ENCODE measurements at regions not wholly inside any gene's neighbourhood (a gene's known extent, or its start where the extent isn't known, plus 50 kb on each side); places are given as distances from the start of the nearest gene placed in this dataset.
A peak's percentile ranks its signal among the peaks of the same experiment; 100 is the strongest.
"Not testable (repeated sequence)": the region's sequence is repeated elsewhere in the genome, so short reads cannot be mapped to it uniquely, and the experiment has no call there.

DNA sequence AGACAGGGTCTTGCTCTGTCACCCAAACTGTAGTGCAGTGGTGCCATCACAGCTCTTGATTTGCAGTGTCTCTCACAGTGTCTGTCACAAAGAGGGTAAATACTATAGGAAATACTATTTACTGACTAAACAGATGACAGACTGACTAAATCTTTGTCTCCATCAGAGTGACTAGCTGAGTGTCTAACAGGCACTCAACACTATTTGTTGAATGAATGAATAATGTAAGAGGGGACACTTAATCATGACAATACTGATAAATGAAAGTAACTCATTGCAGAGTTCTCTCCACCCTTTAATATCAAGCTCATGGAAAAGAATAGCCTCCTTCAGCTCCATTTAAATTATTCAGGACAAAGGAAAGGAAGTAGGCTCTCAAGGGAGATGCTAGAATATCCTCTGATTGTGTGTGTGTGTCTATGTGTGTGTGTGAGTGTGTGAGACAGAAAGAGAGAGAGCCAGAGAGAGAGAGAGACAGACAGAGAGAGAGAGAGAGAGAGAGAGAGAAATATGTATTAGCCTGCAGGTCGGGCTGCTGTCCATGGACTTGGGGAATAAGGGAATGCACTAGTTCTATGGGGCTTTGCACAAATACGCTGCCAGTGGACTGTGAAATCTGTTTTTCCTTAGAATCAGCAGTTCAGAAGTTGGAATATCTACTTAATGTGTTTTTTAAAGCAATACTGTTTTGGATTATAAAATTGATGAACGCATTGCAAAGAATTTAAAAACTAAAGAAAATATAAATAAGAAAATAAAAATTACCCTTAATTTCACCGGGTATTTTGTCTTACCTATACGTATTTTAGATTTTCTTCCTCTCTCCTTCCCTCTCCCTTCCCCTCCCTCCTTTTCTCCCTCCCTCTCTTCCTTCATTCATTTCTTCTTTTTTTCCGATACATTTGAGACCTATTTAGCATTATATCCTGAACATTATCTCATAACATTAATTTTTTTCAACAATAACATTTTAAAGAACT, 132.9 kb upstream of the LRIG1 start:
- DNase-seq, result peak; percentile 64

DNA sequence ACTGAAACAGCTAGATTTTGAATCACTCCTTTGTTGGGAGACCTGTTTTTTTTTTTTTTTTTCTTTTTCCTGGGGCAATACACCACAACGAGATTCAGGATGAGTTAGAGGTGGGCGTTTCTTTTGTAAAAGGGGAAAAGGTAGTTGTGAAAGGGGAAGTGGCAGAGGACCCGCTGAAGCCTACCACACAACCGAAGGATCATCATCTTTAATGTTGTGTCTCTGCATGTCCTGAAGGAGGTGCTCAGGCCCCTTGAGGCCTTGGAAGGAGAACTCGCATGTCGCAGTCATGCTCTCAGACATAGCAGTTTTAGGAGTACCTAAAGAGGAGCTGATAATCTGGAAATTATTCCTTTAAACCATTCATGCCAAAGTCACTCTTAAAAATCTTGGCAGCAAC, 137.9 kb upstream of the LRIG1 start:
- DNase-seq, result no peak

DNA sequence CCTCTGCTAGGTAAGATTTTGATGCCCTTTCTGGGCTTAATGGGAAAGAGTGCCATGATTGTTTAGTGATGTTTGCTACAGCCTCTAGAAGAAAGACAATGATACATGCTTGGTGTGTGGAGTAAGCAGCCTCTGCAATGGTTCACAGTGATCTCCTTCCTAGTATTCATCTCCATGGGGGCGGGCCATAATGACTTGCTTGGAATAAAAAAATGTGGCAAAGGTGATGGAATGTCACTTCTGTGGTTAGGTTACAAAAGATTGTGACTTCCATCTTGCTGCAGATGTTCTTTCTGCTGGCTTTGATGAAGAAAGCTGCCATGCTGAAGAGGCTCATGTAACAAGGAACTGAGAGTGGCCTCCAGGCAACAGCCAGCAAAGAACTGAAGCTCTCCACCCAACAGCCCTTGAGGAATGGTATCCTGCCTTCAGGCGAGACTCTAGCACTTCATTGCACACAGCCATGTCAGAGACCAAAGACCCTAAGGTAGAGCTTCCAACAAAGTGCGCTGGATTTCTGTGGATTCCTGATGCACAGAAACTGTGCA, 139.1 kb upstream of the LRIG1 start:
- no peak for DNase-seq

DNA sequence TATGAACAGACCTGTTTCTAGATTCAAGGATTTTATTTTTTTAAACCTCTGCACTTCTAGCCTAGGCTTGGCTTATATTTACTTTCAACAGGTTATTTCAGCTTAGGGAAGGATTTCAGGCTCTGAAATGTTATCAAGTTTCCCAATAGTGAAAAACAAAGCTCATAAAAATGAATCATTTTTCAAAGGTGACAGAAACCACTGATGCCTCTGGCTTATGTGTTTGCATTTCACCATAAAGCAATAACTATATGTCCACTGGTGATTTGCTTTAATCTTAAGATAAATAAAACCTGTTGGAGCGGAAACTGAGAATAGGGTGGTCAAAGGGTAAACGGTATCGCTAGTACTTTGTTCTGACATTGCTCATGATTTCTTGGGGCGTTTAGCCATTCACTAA, 141.2 kb upstream of the LRIG1 start:
- no peak for DNase-seq

DNA sequence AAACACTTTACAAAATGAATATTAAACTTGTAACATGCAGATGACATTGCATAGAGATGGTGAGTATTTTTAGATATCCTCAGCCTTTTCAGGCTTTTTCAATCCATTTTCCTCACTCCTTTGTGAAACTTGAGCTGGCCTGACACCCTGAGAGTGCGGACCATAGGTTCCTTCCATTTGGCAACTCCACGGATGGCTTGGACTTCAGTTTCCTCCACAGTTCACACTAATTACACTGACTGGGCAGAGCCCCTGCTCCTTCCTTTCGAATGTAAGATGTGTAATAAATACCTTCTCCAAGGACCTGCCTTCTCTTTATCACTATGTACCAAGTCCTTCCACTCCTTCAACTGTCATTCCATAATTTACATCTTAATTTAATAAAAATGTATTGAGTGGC, 141.7 kb upstream of the LRIG1 start:
- no peak for DNase-seq

DNA sequence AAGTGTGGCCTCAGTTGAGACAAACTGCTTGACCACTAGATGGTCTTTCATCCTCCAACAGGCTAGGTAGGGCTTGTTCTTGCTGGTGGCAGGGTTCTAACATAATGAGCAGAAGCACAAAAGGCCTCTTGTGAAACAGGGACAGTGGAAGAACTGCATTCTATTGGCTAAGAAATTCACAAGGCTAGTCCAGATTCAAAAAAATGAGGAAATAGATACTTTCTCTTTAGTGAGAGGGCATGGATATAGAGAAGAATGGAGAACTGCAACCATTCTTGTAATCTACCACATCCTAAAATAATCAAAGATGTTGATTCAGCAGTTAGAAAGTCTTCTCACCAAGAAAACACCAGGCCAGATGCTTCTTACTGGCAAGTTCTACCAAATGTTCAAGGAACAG, 143.7 kb upstream of the LRIG1 start:
- DNase-seq, result no peak

DNA sequence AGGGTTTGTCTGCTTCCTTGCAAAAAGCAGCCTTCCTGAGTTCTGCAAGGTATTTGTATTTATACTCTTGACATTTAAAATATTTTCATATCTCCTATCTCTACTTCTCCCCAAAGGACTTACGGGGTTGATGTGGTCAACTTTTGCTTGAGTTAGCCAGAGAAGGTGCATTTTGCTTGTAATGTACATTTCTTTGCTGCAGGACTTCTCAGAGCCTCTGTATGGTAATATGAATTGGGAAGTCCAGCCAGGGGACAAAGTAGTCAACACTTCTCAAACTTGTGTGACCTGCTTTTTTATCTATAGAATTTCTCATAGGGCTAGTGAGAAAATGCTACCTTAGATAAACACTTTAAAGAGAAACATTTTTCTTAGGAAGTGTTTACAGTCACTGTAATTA, 148.2 kb upstream of the LRIG1 start:
- DNase-seq, result no peak

DNA sequence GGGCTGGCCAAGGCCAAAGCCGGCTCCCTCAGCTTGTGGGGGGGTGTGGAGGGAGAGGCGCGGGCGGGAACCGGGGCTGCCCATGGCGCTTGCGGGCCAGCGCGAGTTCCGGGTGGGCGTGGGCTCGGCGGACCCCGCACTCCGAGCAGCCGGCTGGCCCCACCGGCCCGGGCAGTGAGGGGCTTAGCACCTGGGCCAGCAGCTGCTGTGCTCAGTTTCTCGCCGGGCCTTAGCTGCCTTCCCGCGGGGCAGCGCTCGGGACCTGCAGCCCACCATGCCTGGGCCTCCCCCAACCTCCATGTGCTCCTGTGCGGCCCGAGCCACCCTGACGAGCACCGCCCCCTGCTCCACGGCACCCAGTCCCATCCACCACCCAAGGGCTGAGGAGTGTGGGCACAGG, 150.7 kb upstream of the LRIG1 start:
- DNase-seq, result not testable (repeated sequence)

DNA sequence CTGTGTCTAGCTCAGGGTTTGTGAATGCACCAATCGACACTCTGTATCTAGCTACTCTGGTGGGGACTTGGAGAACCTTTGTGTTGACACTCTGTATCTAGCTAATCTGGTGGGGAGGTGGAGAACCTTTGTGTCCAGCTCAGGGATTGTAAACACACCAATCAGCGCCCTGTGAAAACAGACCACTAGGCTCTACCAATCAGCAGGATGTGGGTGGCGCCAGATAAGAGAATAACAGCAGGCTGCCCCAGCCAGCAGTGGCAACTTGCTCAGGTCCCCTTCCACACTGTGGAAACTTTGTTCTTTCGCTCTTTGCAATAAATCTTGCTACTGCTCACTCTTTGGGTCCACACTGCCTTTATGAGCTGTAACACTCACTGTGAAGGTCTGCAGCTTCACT, 151.3 kb upstream of the LRIG1 start:
- DNase-seq, result not testable (repeated sequence)

DNA sequence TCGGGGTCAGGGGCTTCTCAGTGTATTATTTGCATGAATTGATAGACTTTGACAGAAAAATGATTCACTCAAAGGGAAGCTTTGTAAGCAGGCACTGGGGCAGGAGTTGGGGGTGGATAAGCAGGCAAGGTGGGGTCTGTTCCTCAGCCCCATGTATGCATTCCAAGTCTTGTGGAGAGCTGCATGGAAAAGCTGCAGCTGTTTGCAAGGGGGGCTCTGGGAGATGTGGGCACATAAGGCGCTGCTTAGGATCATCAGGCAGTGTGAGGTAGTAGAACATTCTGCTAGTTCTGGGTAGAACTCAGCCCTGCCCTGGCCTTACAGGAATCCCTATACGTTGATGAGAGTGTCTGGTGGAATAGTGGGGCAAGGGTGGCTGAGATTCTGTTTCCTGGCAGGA, 154.2 kb upstream of the LRIG1 start:
- DNase-seq, result no peak

DNA sequence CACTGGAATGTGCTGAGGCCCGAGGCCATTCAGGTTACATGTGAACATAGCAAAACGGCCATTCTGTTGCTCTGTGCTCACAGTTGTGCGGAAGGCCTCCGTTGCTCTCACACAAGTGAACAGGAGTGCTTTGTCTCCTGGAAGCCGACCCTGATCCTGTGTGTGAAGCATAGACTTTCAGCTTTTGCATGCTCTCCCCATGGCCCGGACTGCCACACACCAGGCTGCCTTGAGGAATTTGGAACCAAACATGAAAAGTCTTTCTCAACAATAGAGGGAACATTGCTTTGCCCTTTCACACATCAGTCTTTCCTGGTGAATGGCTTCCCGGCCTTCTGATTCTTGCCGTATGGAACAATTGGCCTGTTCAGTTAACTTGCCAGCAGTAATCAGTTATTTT, 154.8 kb upstream of the LRIG1 start:
- no peak for DNase-seq

DNA sequence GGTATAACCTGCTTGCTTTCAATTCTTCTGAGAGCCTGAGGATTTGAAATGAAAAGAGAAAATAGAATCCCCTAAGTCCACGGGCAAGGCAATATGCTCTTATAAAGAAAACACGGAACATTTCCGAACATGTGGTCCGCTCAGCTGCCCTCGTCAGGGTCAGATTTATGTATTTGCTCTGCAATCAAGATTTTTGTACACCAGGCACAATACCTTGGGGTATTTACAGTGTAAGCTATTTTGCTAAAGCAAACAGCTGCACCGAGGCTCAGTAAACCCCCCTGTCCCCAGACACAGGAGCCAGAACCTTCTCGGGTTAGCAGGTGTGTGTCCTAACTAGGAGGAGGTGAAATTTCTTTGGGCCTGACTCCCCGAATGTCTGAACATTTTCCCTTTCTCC, 155.8 kb upstream of the LRIG1 start:
- no peak for DNase-seq

DNA sequence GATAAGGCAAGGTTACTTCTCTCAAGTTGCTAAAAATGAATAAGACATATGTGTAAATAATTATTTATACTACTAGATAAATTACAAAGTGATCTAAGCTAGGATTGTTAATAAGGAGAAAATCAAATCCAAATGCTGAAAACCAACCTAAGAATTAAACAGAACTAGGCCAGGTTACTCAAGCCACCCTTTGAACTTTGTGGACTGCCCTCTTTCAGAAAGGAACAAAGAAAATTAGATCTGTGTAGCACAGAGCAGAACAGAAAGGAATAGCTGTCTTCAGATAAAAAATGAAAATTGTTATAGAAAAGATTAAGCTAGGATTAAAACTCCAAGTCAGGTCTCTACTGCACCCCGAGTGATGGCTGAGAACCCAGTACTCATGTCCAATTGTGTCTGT, 158.2 kb upstream of the LRIG1 start:
- no peak for DNase-seq

DNA sequence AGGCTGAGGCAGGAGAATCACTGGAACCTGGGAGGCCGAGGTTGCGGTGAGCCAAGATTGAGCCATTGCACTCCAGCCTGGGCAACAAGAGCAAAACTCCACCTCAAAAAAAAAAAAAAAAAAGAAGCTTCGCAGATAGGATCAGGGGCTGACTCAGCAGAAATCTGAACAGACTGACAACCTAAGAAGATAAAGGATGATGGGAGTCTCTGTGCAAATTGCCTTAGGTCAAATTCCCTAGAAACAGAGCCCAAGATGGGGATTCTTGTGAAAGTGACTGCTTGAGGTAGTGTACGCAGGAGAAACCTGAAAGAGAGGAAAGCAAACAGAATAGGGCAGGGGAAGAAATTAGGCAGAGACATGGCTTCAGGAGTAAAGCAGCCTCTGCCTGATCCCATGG, 160.8 kb upstream of the LRIG1 start:
- DNase-seq, result no peak

DNA sequence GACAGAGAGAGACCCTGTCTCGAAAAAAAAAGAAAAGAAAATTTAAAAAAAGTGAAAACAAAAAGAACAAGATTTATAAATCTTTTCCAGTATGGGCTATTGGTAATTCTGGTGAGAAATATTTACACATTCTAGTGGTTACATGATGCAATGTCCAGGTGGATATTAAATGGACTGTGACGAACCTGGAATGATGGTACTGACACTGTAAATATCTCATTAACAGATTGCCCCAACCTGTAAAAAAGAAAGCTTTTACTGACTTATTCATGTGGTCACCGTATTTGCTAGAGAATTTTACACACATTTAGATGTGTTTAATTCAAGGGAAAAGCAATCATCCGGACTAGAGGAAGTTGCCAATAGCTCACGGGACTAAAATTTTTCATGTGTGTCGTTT, 162.1 kb upstream of the LRIG1 start:
- no peak for DNase-seq

DNA sequence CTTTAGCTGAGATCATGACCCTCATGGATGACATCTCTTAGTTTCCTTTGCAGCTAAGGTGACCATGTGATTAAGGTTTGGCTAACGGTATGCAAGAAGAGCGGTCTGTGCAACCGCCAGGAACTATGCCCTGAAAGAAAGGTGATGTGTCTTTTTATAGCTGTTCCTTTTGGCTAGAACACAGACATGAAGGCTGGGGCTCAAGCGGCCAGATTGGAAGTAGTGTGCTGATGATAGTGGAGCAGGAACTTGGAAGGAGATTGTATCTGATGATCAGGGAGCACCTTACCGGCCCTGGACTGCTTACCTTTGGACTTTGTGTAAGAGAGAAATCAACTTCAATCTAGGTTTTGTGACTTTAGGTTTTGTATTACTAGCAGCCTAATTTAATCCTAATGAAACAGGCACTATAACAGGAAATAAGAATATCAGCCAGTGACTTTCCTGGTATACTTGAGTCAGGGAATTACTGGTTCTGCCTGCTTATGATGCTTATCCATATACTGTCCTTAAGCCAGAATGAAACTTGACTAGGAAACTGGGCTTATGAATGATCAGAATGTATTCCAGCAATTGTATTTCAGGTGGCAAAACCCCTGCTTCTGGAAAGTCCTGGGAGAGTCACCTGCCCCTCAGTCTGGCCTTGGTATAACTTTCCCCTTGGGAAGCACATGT, 164.3 kb upstream of the LRIG1 start:
- DNase-seq, result no peak

DNA sequence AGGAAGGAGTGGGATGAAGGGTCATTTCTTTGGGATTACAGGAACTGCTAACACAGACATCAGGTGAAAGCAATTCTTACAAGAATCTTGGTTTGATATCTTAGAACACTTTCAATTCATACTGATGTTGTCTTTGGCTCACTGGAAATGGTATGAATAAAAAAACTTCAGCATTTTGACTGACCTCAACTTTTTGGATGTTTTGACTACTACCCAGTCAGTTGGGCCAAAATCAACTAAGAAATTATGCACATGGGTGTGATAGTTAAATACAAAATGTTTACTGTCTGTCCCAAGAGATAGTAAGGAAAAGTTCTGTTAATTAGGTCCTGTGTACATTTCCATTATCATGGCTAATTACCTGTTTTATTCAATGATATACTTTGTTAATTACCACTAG, 165.5 kb upstream of the LRIG1 start:
- DNase-seq, result no peak

DNA sequence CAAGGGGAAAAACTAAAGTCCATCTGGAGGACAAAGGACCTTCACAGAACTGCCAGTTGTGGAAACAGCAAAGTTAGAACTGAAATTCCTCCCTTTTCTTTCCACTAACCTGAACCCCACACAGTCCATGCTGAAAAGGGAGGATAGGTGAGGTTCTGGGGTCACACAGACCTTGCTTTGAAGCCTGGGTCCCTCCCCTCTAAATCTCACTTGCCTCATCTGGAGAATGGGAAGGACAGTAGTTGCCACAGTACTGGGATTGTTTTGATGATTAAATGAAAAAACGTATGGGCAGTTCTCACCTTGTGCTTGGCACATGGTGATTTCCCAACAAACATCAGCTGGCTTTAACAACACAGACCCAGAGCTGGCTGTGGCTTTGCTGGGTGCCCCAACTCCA, 166.4 kb upstream of the LRIG1 start:
- no peak for DNase-seq

DNA sequence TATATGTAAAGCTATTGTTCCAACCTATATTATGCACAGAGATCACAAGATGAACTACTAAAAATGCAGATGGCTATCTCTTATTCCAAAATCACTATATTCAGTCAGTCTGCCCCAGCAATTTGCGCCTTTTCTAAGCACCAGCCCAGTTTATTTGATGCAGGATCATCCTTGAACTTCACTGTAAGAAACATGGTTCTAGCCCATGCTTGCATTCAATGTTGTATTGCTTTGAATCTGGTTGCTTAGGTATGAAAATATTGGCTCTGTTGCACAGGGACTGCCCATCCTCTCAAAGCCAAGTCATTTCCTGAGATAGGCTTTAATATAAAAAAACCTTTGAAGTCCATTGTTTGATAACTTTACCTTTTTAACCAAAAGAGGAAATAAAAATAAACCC, 170.5 kb upstream of the LRIG1 start:
- DNase-seq, result no peak

DNA sequence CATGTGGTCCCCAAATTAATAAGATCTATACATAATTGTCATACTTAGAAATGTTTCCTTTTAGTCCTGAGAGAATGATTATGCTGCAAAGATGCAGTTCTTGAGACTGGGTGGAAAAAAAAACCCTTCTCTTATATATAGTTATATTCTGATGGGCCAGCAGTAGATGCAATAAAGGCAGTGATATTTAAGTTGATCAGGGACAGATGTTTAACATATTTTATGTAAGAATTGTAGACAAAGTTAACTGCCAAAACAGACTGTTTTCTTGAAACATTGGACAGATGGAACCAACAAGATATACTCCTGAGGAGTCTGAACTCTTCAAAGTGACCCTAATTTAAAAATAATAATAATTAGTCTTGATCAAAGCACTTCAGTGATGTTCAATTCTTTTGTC, 172.0 kb upstream of the LRIG1 start:
- no peak for DNase-seq

DNA sequence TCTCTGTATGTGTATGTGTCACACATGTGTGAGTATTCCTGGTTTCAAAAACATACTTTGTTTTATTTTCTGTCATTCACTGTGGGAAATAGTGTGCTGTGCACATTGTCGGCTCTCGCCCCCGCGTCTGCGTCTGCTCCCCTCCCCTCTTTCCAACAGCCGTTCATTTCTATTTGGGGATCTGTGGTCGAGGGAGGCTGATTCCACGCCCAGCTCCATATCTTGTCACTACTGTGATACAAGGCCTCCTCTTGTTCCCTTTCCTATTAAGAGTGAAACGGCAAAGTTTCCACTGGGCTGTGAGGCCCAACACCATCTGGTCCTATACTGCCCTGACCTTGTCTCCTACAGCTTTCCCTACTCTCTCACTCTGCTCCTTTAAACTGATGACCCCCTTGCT, 172.5 kb upstream of the LRIG1 start:
- DNase-seq, result no peak

DNA sequence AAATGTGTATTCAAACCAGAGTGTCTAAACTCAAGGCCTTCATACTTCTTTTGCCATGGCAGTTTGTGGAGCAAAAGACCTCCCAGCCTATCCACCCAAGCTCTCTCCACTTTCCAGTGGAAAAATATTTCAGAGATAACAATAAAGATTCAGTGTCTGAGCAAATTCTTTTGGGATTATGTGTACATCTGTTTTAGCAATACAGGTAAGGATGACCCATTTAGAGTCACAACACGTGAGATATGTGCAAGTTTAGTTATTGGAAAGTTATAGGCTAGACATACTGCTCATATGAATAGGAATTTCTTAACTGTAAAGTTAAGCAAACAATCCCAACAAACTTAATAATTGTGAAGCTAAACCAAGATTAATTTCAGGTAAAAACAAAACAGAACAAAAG, 174.5 kb upstream of the LRIG1 start:
- no peak for DNase-seq

DNA sequence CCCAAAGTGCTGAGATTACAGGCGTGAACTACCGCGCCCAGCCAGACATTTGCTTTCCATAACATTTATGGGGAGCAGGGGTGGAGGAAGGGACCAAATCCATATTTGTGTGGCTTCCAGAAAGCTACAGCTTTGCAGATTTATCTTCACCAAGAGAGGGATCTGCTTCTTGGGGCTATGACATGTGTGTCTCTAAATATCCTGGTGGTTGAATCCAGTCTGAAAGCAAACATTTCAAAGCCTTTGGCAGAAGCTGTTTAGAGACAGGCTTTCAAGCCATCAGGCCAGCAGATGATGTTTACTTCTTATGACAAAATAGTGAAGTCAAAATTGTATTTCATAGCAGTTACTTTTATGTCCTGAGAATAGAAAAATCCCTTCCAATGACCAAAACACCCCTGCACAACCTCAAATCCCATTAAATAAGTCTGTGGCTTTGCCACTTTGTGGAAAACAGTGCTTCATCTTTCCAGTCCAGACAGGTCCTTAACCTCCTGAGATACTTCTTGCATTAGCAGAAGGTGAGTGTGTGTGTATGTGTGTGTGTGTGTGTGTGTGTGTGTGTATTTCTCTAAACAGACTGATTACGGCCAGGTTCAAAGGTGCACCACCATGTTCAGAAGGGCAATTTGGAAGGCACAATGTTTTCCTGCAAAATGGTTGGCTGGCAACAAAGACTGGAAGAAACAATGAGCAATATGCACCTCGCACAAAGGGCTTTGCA, 191.4 kb upstream of the LRIG1 start:
- no peak for DNase-seq

DNA sequence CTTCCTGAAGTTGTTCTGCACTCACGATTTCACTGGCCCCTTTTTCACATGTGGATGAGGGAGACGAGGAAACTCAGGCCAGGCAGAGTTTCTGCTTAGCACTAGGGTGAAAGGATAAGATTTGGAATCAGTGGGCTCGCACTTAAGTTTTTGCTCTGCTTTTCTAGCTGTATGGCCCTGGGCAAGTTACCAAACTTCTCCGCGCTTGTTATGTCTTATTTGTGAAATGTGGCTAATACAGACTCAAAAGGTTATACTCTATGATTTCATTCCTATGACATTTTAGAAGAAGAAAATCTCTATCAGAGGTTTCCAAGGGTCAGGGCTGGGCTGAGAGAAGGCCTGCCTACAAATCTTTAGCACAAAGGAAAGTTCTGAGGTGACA, 191.9 kb upstream of the LRIG1 start:
- DNase-seq, result no peak

Data from NCI-H510A (cell line).